HG03060 (cell line): ENCODE measurements at regions not wholly inside any gene's neighbourhood (a gene's known extent, or its start where the extent isn't known, plus 50 kb on each side); places are given as distances from the start of the nearest gene placed in this dataset.

Experiments used
- ATAC-seq: cut with Tn5 transposase; IDR thresholded peaks from one replicate; pipeline ENCODE4 v1.9.1; 2021; ENCODE audit warnings: low read depth, moderate number of reproducible peaks; ENCODE audit not compliant: unreplicated experiment

DNA sequence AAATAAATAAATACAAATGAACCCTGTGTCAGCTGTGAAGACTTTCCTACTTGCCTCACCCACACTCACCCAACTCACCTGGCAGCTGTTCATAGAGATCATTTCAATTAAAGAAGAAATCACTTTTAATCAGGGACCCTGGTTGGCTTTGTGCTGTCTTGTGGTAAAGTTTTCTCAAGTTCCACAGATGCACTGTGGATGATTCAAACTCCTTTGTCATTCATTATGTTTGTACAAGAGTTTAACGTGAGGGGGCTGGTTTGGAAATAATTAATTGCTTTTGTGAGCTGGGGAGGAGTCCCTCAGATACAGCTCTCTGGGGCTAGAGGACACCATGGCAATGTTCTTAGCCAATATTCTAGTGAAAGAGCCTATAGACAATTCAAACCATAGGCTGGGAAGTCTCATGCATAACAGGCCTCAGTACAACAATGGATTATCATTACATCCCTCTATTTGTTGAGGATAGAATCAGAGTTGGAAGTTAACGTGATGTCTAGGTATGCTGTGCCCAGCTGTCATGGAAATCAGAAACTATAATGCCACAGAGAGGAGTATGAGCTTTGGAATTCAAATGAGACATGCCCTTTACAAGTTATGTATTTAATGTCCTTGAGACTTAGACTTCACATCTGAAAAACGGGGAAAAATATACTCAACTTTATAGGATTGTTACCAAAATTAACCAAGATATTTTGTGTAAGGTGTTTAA is 698.5 kb downstream of the KCNA4 start:
- ATAC-seq: no peak

DNA sequence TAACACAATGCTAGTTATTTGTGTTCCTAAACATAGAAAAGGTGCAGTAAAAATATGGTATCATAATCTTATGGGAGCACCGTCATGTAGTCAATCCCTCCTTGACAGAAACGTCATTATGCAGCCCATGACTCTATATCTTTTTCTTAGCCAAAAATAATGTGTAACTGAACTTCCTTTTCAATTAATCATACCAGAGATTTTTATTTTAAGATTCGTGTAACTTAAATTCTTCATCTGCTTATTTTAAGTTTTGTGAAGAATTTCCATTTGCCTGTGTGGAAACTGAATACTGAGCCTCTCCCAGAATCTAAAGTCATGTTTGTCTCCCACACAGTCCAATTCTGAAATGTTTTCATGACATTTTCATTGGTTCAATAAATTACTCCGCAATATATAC is 699.1 kb downstream of the KCNA4 start:
- ATAC-seq: no peak

DNA sequence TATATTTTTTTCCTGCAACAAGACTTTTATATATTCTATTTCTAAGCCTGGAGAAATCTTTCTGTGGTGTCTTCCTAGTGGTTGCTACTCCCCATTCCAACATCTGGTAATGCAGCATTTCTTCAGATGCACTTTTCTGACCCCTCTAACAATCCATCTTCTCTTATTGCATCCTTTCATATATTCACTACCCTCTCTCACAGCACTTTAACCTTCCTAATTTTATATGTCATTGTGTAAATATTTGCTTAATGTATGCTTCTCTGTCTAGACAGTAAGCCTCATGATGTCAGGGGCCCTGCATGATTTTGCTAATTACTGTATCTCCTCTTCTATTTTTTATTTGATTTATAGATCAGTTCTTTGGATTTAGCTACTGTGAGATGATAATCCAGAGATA is 701.6 kb downstream of the KCNA4 start:
- no peak for ATAC-seq

- no peak for ATAC-seq
These were observed 702.6 kb downstream of the KCNA4 start for GRCh38 chr11:29314211-29314610.

DNA sequence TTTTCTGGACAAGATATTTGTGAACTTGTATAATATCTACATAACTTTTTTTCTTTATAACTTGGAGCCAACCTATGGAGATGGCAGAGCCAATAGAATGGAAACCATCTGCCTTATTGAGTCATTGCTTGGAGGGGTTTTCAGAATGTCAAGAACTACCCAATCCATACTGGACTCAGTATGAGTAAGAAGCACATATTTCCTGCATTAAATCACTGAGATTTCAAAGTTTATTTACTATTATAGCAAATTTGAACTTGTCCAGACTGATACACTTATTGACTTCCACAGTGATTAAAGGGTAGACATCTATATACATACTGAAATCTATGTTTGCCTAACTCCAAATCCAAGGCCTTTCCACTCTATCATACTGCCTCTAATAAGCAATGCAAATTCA is 704.0 kb downstream of the KCNA4 start:
- ATAC-seq: no peak

DNA sequence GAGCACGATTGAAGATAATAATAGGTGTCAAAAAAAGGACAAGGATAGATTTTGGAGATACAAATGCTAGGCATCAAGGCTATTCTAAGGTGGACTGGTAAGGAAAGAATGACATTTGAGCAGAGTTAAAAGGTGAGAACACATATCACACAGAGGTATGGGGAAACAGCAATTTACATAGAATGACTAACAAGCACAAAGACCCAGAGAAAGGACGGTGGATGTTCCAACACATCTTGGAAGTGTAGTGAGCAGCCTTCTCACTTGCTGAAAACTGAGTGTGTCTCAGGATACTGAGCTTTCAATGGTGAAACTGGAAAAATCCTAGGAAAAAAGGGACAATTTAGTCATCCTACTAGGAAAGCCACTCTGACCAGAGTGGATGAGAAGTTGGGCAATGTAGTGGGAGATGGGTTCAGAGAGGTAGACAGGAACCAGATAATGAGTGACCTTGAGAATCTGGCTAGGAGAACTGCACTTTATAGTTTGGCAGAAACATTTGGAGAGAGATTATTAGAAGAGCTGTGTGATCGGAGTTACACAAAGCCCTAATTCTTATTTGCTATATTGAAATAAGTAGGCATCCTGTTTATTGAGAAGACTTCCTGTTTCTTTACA is 706.0 kb downstream of the KCNA4 start:
- ATAC-seq: no peak

GRCh38 chr11:29309992-29310391 is 706.8 kb downstream of the KCNA4 start:
- no peak for ATAC-seq

GRCh38 chr11:29306527-29306926 is 710.3 kb downstream of the KCNA4 start:
- no peak for ATAC-seq

DNA sequence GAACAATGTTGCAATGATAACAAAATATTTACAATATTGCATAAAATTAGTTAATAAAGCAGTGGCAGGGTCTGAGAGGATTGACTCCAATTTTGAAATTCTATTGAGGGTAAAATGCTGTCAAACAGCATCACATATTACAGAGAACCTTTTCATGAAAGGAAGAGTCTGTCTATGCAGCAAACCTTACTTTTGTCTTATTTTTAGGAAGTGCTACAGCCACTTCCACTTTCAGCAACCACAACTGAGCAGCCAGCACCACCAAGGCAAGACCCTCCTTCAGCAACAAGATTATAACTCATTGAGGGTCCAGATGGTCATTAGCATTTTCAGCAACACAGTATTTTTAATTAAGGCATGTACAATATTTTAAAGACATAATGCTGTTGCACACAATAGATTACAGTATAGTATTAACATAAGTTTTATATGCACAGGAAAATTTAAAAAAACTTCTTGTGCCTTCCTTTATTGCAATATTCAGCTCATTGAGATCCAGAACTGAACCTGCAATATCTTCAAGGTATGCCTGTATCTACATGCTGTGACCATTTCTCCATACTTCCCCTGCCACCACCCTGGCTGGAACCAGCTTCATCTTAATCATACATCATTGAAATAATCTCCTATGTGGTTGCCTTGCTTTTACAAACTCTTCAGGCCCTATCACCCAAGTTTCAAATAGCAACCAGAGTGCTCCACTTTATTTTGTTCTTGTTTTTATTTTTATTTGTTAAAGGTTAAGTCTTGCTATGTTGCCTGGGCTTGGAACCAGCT is 711.2 kb downstream of the KCNA4 start:
- no peak for ATAC-seq

DNA sequence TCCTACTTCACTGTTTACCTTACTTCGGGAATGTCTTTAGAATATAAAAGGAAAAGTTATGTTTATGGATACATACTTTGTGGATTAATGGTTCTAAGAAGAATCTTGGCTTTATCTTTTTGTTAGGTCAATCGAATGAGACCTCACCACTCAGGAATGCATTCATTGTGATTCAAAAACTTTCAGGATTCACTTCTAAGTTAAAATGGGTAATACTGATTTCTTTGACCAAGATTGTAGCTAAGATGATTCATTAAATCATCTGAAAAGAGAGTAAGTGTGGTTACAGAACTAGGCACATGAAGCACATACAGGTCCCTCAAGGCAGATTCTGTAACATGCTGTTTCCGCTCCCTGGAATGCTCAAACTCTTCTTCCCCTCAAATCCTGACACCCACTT is 716.4 kb downstream of the KCNA4 start:
- no peak for ATAC-seq

DNA sequence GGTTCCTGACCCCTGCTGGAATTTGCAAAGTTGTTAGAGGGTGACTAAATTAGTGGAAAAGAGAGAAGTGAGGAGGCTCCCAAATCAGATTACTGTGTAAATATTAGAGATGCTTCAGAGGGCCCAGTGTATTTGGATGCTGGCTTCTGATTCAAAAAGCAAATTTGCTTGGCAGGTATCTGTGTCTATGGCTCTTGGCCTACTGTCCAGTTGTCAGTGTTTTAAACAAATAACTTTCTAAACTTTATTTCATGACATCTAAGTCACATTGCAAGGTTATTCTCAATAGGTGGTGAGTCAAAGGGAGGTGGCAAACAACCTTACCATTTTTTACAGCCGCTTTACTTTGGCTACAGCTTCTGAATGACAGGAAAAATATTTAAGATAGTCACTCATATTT is 720.1 kb downstream of the KCNA4 start:
- no peak for ATAC-seq

DNA sequence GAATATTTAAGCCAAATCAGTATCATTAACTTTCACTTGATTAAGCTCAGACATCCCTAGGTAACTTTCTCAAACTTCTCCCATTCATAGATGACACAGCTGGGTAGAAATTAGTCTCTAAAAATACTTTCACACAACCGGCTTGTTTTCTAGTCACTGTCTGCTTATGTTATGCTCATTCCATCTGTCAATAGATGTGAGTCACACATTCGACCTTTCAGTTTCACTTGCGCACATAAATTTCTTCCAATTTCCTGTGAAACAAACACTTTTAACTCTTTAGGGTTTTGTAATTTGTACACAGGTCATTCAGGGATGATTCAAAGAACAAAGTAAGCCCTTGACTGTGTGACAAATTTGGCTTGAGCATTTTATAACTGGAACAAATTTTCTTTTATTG is 723.0 kb downstream of the KCNA4 start:
- ATAC-seq: peak; percentile 95

GRCh38 chr11:29282088-29282487 is 734.7 kb downstream of the KCNA4 start:
- no peak for ATAC-seq

GRCh38 chr11:29281271-29281777 is 735.5 kb downstream of the KCNA4 start:
- ATAC-seq: no peak

- no peak for ATAC-seq
These were observed 736.4 kb downstream of the KCNA4 start for GRCh38 chr11:29280452-29280851.

GRCh38 chr11:29279716-29280115 is 737.1 kb downstream of the KCNA4 start:
- ATAC-seq: no peak

GRCh38 chr11:29272019-29272654 is 744.7 kb downstream of the KCNA4 start:
- no peak for ATAC-seq

- no peak for ATAC-seq
These were observed 745.2 kb downstream of the KCNA4 start for GRCh38 chr11:29271616-29272015.

- ATAC-seq: no peak
These were observed 748.1 kb downstream of the KCNA4 start for GRCh38 chr11:29268733-29269132.

DNA sequence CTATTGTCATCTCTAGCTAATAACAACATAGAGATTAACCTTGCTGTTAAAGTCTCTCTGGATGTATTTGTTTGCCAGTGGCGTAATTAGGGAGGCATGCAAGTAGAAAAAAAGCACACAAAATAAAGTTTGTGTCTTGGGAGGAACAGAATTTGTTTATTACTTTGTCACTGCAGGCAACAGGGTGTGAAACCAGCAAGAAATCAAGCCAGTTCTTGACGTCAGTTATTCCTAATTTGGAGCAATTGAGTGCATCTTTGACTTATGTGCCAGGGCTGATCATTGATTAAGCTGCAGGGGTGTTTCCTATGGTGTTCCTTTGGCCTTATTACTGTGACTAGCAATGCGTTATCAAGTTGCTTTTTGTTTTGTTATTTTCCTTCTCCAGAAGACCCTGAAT is 751.0 kb downstream of the KCNA4 start:
- ATAC-seq: no peak

- ATAC-seq: no peak
These were observed 751.4 kb downstream of the KCNA4 start for GRCh38 chr11:29265381-29265780.
